Ovary (tissue), 3 donors: ENCODE measurements at regions not wholly inside any gene's neighbourhood (a gene's known extent, or its start where the extent isn't known, plus 50 kb on each side); places are given as distances from the start of the nearest gene placed in this dataset.

ENCODE experiments used
- CTCF ChIP-seq, 3 donors: fragments of 450-650 bp in 2 of 3; fragments of 200-600 bp in 1 of 3; IDR thresholded peaks; one replicate each; pipeline versions ENCODE4 v1.5.1 to v1.8.0; 2016 to 2022; ENCODE audit warnings: antibody characterized with exemption in 3 of 3, mild to moderate bottlenecking in 1 of 3
- POLR2A ChIP-seq: fragments of 450-650 bp; IDR thresholded peaks from one replicate; pipeline ENCODE4 v1.6.1; 2017; ENCODE audit warnings: antibody characterized with exemption, mild to moderate bottlenecking, moderate library complexity
- donor health status: DM: no; HTN: no; CAD: no.

- TF ChIP-seq CTCF (IDR thresholded peaks at IDR 0.05): no peak
- TF ChIP-seq POLR2A: no peak
These were observed 120.3 kb downstream of the IL20RB start for GRCh38 chr3:137078040-137078439.
